HG03064 (cell line): ENCODE measurements at regions not wholly inside any gene's neighbourhood (a gene's known extent, or its start where the extent isn't known, plus 50 kb on each side); places are given as distances from the start of the nearest gene placed in this dataset.

ENCODE experiments used
- ATAC-seq: cut with Tn5 transposase; IDR thresholded peaks from one replicate; pipeline ENCODE4 v1.9.1; 2021; ENCODE audit warnings: low read depth; ENCODE audit not compliant: unreplicated experiment

GRCh38 chr9:118362123-118362522, 657.9 kb downstream of the TLR4 start:
- ATAC-seq: no peak

GRCh38 chr9:118362596-118362995, 658.4 kb downstream of the TLR4 start:
- no peak for ATAC-seq

- ATAC-seq: no peak
Measured at GRCh38 chr9:118364266-118365106, 660.3 kb downstream of the TLR4 start.

DNA sequence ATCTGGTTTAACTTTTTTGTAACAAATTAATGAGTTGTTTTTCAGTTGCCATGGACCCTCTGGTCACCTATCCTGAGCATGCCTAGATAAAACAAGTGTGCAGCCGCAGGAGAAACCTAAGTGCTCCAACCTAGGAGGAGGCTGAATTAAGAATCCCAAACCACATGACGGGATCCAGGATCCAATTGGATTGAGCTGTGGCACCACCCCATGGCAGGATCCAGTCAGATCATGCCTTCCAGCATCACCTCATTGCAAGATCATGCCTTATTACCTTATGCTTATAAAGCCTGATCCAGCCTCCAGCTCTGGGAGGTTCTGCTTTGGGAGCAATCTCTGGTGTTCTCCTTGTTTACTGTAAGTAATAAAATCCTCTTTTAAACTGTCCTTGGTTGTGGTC, 662.0 kb downstream of the TLR4 start:
- no peak for ATAC-seq

- ATAC-seq: no peak
Measured at GRCh38 chr9:118367383-118367782, 663.2 kb downstream of the TLR4 start.

DNA sequence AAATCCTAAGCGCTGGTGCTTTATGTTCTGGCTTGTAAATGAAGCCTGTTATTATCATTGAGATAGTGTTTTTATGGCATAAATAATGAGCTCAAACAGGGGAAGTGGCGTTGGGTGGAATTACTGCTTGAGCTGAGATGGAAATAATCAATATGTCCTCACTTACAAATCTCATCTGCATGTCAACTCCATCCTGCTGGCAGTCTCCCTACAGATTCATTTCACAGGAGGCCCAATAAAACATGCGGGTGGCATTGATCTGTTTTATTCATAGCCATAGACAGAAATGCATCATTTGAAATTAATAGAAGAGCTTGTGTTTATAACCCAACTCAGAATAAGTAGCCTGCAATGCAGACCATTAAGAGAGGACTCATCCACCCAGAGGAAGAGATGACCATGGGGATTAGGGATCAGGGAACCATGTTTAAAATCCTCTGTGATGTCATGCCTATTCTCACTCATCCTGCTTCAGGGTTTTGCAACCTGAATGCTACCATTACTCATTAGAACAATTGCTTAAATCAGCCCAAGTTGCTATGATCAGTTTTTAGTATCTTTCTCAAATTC, 680.4 kb downstream of the TLR4 start:
- ATAC-seq: no peak

GRCh38 chr9:118395415-118395814, 691.2 kb downstream of the TLR4 start:
- ATAC-seq: no peak

- no peak for ATAC-seq
Measured at GRCh38 chr9:118401546-118401945, 697.3 kb downstream of the TLR4 start.

DNA sequence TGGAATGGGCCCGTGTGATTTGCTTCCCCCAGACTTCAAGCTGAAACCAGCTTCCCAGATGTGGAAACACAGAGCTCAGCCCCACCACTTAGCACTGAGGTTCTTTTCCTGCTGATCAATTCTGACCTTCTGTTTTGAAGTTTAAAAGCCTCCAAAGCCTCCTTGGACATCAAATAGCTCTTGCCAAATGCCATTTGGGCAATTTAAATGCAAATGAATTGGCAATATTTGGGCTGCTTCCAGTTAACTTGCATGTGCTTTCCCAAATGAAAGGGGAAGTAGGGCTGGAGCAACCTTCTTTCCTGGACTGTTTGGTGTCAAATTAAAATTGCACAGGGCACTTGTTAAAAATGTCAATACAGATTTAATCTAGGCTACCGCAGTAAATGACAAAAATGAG, 710.5 kb downstream of the TLR4 start:
- no peak for ATAC-seq

- no peak for ATAC-seq
Measured at GRCh38 chr9:118418887-118419565, 714.8 kb downstream of the TLR4 start.

GRCh38 chr9:118419676-118420075, 715.5 kb downstream of the TLR4 start:
- ATAC-seq: no peak

DNA sequence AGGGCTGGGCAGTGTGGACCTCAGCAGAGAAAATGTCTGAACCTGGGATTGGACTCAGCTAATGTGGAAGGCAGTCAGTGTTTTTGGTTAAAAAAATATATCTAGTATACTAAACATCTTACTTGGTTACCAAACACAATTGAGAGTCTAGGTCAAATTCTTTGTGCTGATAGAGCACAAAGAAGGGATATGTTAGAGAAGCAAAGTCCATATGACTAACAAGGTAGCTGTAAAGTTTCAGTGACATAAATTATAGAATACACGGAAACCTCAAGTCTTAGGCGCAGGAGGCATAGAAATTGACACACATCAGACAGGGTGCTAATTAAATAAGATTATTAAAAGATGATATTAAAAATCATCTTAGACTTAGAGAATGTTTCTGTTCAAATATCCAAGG, 718.3 kb downstream of the TLR4 start:
- ATAC-seq: no peak

DNA sequence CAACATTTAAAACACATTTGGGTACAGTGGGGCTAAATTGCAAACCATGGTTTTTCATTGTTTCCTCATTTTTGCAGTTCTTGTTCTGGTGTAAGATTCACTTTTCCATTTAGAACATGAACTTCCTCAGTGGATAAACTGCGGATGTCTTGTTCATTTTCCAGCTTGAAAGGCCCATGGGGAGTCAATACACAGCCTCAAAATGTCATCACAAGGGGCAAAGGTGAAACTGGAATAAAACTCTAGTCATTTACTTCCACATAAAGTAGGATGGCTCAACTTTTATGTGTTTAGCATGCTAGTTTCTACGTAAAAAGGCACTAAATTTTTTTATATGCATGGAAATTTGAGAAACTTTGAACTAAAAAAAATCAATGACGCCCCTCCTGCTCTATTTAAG, 718.8 kb downstream of the TLR4 start:
- ATAC-seq: no peak

DNA sequence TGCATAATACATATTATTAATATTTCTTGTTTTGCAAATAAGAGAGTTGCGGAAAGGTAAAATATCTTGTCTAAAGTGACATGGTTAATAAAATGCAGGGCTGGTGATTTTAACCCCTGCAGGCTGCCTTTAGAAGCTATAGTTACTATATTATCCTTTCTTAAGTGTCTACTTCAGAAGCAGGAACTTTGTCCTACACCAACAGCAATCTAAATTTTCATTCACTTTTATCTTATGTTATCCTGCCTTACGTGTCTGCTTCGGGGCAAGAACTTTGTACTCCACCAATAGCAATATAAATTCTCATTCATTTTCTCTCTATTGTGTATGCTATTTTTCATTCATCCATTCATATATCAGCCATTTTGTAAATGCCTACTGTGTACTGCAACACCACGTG, 719.5 kb downstream of the TLR4 start:
- no peak for ATAC-seq

DNA sequence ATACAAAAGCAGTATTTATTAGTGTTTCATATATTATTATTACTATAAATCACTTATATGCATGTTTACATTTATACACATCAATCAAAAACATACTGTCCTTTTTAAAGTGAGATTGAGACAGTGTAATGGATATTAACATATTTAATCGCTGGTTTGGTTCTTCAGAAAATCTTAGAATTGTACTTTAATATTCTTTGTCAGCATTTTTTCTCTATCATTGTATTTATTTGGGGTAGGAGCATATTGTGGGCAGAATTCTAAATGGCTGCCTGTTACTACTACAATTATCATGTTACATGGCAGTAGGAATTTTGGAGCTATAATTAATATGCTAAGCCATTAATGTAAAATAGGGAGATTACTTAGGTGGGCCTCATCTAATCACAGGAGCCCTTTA, 722.6 kb downstream of the TLR4 start:
- ATAC-seq: no peak

DNA sequence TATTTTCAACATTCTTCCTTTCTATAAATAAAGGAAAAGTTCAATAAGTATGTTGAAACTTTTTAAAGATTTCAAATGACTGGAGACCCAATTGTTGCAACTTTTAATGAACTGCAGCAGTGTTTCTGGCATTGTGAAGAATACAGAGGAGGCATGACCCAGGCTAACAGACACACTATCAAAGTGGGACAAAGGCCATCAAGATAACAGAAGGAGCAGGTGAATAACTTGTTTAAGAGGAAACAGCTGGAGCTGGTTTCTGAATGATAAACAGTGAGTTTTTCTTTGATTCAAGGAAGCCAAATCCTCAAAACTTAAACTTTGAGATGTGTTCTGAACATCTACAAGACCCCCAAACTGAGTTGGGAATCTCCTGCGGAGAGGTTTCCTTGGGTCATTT, 734.6 kb downstream of the TLR4 start:
- no peak for ATAC-seq

DNA sequence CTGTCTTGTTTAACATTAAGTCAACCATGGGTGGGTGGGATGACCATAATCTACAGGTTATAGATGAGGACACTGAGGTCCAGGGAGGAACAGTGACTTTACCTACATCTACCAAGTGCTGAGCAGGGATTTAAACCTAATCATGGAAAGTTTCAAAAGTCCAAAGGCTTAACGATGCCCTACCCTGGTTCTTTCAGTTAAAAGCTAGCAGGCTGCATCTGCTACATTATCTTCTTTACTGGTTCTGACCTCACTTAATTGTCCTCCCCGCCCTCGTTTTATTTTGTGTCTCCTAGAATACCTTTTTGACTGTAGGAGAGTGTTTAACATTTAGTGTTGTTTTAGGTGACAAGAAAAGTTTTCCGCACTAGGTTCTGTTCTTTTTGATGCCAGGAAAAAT, 735.2 kb downstream of the TLR4 start:
- no peak for ATAC-seq

DNA sequence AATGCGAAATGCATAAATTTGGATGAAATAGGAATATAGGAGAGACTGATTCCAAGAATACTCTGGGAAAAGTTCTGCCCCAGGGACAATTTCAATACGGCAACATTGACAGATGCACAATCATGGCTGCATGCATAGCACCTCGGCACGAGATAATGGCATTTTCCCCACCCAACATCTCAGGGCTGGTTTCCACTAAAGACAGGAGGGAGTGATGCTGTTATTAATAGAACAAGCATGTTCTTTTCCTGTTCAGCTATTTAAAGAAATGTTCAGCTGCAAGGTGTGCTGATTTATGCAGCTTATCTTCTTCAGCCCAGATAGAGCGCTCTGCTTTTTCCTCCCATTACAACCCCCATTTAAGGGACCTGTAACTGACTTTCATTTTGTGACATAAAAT, 740.2 kb downstream of the TLR4 start:
- ATAC-seq: no peak

DNA sequence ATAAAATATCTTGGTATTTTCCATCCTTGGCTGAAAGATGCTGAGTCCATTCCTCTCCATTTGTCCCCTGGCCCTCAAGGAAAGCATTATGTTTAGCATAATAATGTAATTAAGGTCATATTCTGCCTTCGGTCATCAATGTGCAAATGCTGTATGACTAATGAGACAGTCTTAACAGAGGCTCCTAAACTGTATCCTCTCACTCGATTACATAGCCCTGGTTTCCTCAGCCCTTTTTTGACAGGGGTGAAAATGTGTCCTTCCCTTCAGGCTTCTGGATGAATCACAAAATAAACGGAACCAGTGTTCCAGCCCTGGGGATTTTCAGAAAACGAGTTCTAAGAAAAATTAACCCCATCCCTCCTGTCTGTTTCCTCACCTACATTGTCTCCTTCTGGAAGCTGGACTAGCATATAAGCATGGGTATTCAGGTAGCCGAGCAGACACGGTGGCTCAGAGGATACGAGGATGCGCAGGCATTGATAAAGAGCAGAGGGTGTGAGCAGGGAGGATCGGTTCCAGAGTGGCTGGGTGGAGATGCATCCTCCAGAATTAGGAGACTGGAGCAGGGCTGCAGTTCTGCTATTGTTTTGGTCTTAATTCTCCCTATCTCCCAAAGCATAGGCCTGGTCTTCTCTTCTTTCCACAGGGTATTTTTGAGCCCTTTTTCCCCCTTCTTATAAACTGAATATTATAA, 742.9 kb downstream of the TLR4 start:
- no peak for ATAC-seq

DNA sequence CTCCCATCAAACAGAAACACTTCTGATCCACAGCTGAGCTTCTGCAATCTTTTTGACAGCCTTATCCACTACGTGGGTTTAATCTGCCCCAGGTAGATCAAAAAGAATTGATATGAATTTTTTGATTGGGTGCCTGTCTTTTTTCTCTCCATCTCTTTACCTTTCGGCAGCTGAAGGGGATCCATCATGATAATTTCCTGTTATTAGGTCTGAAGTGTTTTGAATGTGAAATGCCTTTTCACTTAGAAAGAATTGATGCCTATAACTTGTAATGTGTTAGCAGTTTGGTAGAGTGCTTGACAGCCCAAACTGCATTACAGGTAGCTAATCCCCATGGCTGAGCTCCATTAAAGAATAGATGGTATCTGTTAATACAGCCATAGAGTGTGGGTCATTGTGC, 745.4 kb downstream of the TLR4 start:
- ATAC-seq: no peak

DNA sequence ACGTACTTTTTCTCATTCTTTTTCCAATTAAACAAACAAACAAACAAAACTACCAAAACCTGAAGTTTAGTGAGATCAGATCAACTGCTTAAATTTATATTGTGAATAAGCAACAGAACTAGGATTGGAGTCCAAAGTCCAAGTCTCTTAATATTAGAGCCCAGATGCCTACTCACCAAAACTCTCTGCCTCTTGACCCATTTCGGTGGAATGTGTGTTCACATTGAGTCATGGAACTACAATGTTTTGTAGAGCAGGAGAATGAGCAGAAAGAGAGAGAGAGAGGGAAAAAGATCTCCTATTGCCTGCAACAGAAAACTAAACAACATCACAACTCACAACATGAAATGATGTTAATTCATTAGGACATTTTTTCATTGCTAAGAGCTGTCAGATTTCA, 751.1 kb downstream of the TLR4 start:
- no peak for ATAC-seq
